ENCODE measurements at regions not wholly inside any gene's neighbourhood (a gene's known extent, or its start where the extent isn't known, plus 50 kb on each side); places are given as distances from the start of the nearest gene placed in this dataset.

GRCh38 chr5:74471875-74472274 is 168.7 kb downstream of the ENC1 start:
- TF ChIP-seq POLR2A (IDR thresholded peaks at IDR 0.05) (no peak), CTCF (IDR thresholded peaks at IDR 0.05) (no peak)

Data from ovary (tissue), 3 donors.